Peyer's patch (tissue), 4 donors: ENCODE measurements at regions not wholly inside any gene's neighbourhood (a gene's known extent, or its start where the extent isn't known, plus 50 kb on each side); places are given as distances from the start of the nearest gene placed in this dataset.

Experiments used
- CTCF ChIP-seq, 6 experiments: fragments of 450-650 bp in 4 of 6; fragments of 200-600 bp in 2 of 6; sonication (generic) in 1 of 6; IDR thresholded peaks; one replicate each; pipeline ENCODE4 v1.5.1; 2017 to 2019; ENCODE audit warnings: antibody characterized with exemption in 6 of 6, mild to moderate bottlenecking in 3 of 6, moderate library complexity in 1 of 6
- POLR2A ChIP-seq, 2 donors: fragments of 450-650 bp; IDR thresholded peaks; one replicate each; pipeline ENCODE4 v1.5.1; 2017; ENCODE audit warnings: antibody characterized with exemption in 2 of 2, mild to moderate bottlenecking in 2 of 2, moderate library complexity in 2 of 2

GRCh38 chr12:18827913-18828312 is 90.0 kb downstream of the CAPZA3 start:
- no peak for TF ChIP-seq CTCF (IDR thresholded peaks at IDR 0.05)
- no peak for TF ChIP-seq POLR2A (IDR thresholded peaks at IDR 0.05)
